Naive thymus-derived CD8-positive, alpha-beta T cell (primary cell): ENCODE measurements at regions not wholly inside any gene's neighbourhood (a gene's known extent, or its start where the extent isn't known, plus 50 kb on each side); places are given as distances from the start of the nearest gene placed in this dataset.

Experiments
- ATAC-seq, 2 donors: fragments of 150-1000 bp; cut with Tn5 transposase in 1 of 2; sonication (Bioruptor Pico), chemical (Tn5 transposase) in 1 of 2; 1 replicate in 1 of 2; 2 replicates in 1 of 2; pipeline ENCODE4 v1.10.0; 2021; ENCODE audit warnings: mild to moderate bottlenecking in 2 of 2, moderate library complexity in 2 of 2
- POLR2A ChIA-PET: fragments of 350-600 bp; sonication (Branson Sonifier 250); formaldehyde crosslinking; loops from one replicate; lab custom pipeline; 2021; ENCODE audit warnings: antibody characterized with exemption; lab: Charles Lee
- DNase-seq, 10 donors: peaks; one replicate each; pipeline versions ENCODE4 v3.0.0 to v3.0.0-alpha.2; 2020 to 2022
- H3K27ac Mint-ChIP-seq, 10 donors: one replicate each; pipeline ENCODE4 v1.8.0; 2020 to 2022; ENCODE audit warnings: mild to moderate bottlenecking in 10 of 10, mixed read lengths in 10 of 10, moderate library complexity in 4 of 10, inconsistent platforms in 1 of 10
- H3K27me3 Mint-ChIP-seq, 5 donors: one replicate each; pipeline ENCODE4 v1.8.0; 2021 to 2022; ENCODE audit warnings: mixed read lengths in 5 of 5
- H3K36me3 Mint-ChIP-seq, 3 donors: one replicate each; pipeline ENCODE4 v1.8.0; 2020 to 2022; ENCODE audit warnings: mixed read lengths in 3 of 3, mild to moderate bottlenecking in 2 of 3, inconsistent platforms in 1 of 3
- H3K4me1 Mint-ChIP-seq, 4 donors: one replicate each; pipeline ENCODE4 v1.8.0; 2021 to 2022; ENCODE audit warnings: mixed read lengths in 4 of 4
- H3K4me3 Mint-ChIP-seq, 10 donors: one replicate each; pipeline ENCODE4 v1.8.0; 2020 to 2022; ENCODE audit warnings: mild to moderate bottlenecking in 10 of 10, mixed read lengths in 10 of 10, moderate library complexity in 6 of 10, inconsistent platforms in 1 of 10
- H3K9me3 Mint-ChIP-seq, 9 donors: one replicate each; pipeline ENCODE4 v1.8.0; 2020 to 2022; ENCODE audit warnings: mixed read lengths in 9 of 9, mild to moderate bottlenecking in 3 of 9, inconsistent platforms in 1 of 9, moderate library complexity in 1 of 9

GRCh38 chr10:29202386-29202940, 86.4 kb upstream of the LYZL1 start:
- no peak for ATAC-seq
- Mint-ChIP-seq H3K4me3 (no peak overlapping the region), H3K9me3 (no peaks in the 10 kb centered on the region), H3K4me1 (peaks cover 0 to 1% (median 0%) of the 10 kb centered on the region in 4 donors), H3K27ac (no peak overlapping the region), H3K27me3 (peaks cover 5 to 44% (median 15%) of the 10 kb centered on the region in 5 donors), H3K36me3 (no peaks in the 10 kb centered on the region)
- DNase-seq, result no peak
- POLR2A ChIA-PET, result no interaction called here

DNA sequence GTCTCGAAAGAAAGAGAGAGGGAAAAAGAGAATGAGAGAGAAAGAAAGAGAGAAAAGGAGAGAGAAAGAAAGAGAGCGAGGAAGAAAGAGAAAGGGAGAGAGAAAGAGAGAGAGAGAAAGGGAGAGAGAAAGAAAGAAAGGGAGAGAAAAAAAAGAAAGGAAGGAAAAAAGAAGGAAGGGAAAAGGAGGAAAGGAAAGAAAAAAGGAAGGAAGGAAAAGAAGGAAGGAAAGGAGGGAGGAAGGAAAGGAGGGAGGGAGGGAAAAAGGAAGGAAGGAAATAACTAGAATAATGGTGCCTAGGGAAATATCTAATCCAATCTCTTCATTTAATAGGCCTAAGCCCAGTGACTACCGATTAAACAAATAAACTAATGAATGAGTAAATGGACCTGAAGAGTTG, 85.4 kb upstream of the LYZL1 start:
- Mint-ChIP-seq H3K27ac (no peak overlapping the region), H3K4me1 (peaks cover 0 to 1% (median 0%) of the 10 kb centered on the region in 4 donors), H3K4me3 (no peak overlapping the region), H3K9me3 (peaks cover 0 to 2% (median 0%) of the 10 kb centered on the region in 9 donors), H3K27me3 (peaks cover 5 to 44% (median 15%) of the 10 kb centered on the region in 5 donors), H3K36me3 (no peaks in the 10 kb centered on the region)
- POLR2A ChIA-PET, result no interaction called here
- DNase-seq, result no peak
- ATAC-seq, result no peak

- peaks cover 0 to 6% (median 2%) of the 10 kb centered on the region in 9 donors for H3K9me3 Mint-ChIP-seq
- peaks cover 0 to 1% (median 0%) of the 10 kb centered on the region in 4 donors for H3K4me1 Mint-ChIP-seq
- peaks cover 3 to 42% (median 15%) of the 10 kb centered on the region in 5 donors for H3K27me3 Mint-ChIP-seq
- ATAC-seq, result no peak
- no peak overlapping the region for H3K4me3 Mint-ChIP-seq
- H3K36me3 Mint-ChIP-seq, result no peaks in the 10 kb centered on the region
- H3K27ac Mint-ChIP-seq, result no peak overlapping the region
- DNase-seq, result no peak
- POLR2A ChIA-PET, result no interaction called here
Measured at GRCh38 chr10:29204070-29204800, 84.6 kb upstream of the LYZL1 start.

DNA sequence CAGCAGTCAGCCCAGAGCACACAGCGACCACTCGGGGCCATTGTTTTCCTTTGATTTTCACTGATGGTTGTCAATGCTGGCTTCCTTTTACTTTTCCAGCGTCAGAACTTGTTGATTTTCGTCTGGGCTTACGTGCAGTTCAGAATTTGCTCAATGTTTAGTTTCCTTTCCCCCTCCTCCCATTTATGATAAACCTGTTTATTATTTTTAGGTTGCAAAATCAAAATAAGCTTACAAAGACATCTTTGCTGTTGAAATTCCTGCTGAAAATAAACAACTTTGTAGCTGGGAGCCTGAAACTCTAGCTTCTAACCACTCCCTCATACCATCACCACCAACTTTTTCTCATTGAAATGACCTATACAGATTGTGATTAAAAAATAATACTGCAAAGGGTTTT, 83.1 kb upstream of the LYZL1 start:
- Mint-ChIP-seq H3K27ac (no peak overlapping the region), H3K36me3 (peaks cover 0 to 9% (median 0%) of the 10 kb centered on the region in 3 donors), H3K9me3 (peaks cover 0 to 16% (median 6%) of the 10 kb centered on the region in 9 donors), H3K4me3 (no peak overlapping the region), H3K4me1 (no peaks in the 10 kb centered on the region), H3K27me3 (peaks cover 3 to 41% (median 15%) of the 10 kb centered on the region in 5 donors)
- ATAC-seq, result no peak
- POLR2A ChIA-PET, result no interaction called here
- no peak for DNase-seq

GRCh38 chr10:29208845-29209244, 80.0 kb upstream of the LYZL1 start:
- H3K36me3 Mint-ChIP-seq, result peaks cover 0 to 9% (median 0%) of the 10 kb centered on the region in 3 donors
- H3K9me3 Mint-ChIP-seq, result peaks cover 0 to 16% (median 7%) of the 10 kb centered on the region in 9 donors
- DNase-seq (no peak), ATAC-seq (no peak)
- H3K27ac Mint-ChIP-seq, result no peak overlapping the region
- H3K4me1 Mint-ChIP-seq, result no peaks in the 10 kb centered on the region
- peaks cover 0 to 18% (median 9%) of the 10 kb centered on the region in 5 donors for H3K27me3 Mint-ChIP-seq
- no peak overlapping the region for H3K4me3 Mint-ChIP-seq
- POLR2A ChIA-PET, result no interaction called here

DNA sequence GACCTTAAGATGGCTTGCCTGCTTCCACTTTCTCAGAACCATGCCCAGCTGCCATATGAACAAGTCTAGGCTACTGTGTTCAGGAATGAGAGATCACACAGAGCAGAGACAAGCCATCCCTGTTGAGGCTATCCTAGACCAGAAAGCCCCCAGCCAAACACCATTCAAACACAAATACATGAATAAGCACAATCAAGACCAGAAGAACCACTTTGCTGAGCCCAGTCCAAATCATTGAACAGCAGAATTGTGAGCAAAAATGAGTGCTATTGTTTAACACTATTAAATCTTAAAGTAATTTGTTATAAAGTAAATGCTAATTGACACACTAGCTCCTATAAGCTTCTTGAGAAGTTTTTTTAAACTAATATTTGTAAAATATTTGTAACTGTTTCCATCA, 79.0 kb upstream of the LYZL1 start:
- no peak for DNase-seq
- Mint-ChIP-seq H3K36me3 (peaks cover 0 to 9% (median 0%) of the 10 kb centered on the region in 3 donors), H3K4me3 (no peak overlapping the region), H3K27ac (no peak overlapping the region), H3K27me3 (peaks cover 0 to 18% (median 8%) of the 10 kb centered on the region in 5 donors), H3K9me3 (peaks cover 0 to 16% (median 7%) of the 10 kb centered on the region in 9 donors), H3K4me1 (no peaks in the 10 kb centered on the region)
- ATAC-seq, result no peak
- POLR2A ChIA-PET, result no interaction called here

DNA sequence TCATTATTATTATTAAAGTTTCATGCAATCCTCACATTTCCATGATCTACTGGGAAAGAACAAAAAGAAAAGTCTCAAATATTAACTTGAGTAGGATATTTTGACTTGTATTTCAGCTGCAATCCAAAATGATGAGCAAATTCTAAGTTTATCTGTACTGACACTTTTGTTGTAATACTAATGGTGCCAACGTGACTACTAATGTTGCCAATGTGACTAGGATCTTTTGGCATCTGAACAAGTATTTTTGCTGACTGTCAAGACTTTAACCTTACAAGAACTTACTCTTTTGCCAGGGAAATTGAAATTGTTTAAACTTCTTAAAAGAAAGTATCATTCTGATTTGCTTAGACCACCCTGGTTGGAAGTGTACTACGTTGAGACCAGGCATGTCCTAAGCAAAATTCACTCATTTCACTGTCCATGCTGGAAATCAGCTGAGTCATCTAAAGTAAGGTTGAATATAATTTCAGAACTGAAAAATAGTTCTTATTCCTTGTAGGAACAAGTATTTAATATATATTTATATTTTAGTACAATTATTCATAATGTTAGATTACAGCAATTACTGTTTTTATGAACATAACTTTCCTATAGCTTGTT, 78.5 kb upstream of the LYZL1 start:
- POLR2A ChIA-PET, result no interaction called here
- Mint-ChIP-seq H3K4me1 (no peaks in the 10 kb centered on the region), H3K9me3 (peaks cover 0 to 16% (median 7%) of the 10 kb centered on the region in 9 donors), H3K27me3 (peaks cover 0 to 15% (median 9%) of the 10 kb centered on the region in 5 donors), H3K4me3 (no peak overlapping the region), H3K36me3 (peaks cover 0 to 9% (median 0%) of the 10 kb centered on the region in 3 donors), H3K27ac (no peak overlapping the region)
- ATAC-seq (no peak), DNase-seq (no peak)

DNA sequence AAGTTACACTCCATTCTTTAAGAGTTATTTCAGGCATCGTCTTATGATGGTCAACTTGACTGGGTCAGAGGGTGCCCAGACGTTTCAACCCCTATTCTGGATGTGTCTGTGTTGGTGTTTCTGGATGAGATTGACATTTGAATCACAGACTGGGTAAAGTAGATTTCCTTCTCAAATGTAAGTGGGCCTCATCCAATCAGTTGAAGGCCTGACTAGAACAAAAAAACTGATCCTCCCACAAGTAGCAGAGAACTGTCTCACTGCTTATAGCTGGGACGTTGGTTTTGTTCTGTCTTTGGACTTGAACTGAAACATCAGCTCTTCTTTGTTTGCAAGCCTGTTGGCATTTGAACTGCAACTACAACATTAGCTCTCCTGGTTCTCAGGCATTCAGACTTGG, 76.3 kb upstream of the LYZL1 start:
- POLR2A ChIA-PET, result no interaction called here
- DNase-seq, result no peak
- H3K27me3 Mint-ChIP-seq, result peaks cover 0 to 7% (median 0%) of the 10 kb centered on the region in 5 donors

GRCh38 chr10:29214551-29214950, 74.3 kb upstream of the LYZL1 start:
- Mint-ChIP-seq H3K27me3 (peaks cover 0 to 7% (median 0%) of the 10 kb centered on the region in 5 donors), H3K9me3 (peaks cover 0 to 8% (median 5%) of the 10 kb centered on the region in 9 donors), H3K27ac (no peak overlapping the region), H3K4me3 (no peak overlapping the region), H3K36me3 (peaks cover 0 to 8% (median 0%) of the 10 kb centered on the region in 3 donors), H3K4me1 (no peaks in the 10 kb centered on the region)
- DNase-seq (no peak), ATAC-seq (no peak)
- POLR2A ChIA-PET, result no interaction called here

More for the DNA sequence above, 76.3 kb upstream of the LYZL1 start:
- H3K4me1 Mint-ChIP-seq, result no peaks in the 10 kb centered on the region
- ATAC-seq, result no peak
- H3K27ac Mint-ChIP-seq, result no peak overlapping the region
- H3K4me3 Mint-ChIP-seq, result no peak overlapping the region
- peaks cover 0 to 9% (median 0%) of the 10 kb centered on the region in 3 donors for H3K36me3 Mint-ChIP-seq
- peaks cover 0 to 16% (median 7%) of the 10 kb centered on the region in 9 donors for H3K9me3 Mint-ChIP-seq

DNA sequence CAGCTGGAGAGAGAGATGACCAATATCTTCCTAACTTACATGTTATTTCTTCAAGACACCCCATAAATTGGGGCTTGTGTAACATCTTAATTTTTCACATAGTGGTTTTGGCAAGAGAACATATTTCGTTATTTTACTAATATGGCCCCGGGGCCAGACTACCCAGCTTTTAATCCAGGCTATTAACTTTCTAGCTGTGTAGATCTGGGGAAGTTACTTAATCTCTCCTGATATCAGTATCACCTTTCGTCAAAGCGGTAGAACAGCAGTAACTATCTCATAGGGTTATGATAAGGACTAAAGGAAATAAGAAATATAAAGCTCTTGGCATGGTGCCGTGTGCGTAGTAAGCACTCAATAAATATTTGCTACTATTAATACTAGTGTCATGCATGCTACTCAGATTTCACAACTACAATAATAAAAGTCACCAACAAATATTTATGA, 71.6 kb upstream of the LYZL1 start:
- POLR2A ChIA-PET, result no interaction called here
- no peaks in the 10 kb centered on the region for H3K4me1 Mint-ChIP-seq
- ATAC-seq, result no peak
- H3K9me3 Mint-ChIP-seq, result peaks cover 0 to 5% (median 0%) of the 10 kb centered on the region in 9 donors
- DNase-seq, result no peak
- peaks cover 3 to 19% (median 5%) of the 10 kb centered on the region in 5 donors for H3K27me3 Mint-ChIP-seq
- no peak overlapping the region for H3K4me3 Mint-ChIP-seq
- H3K36me3 Mint-ChIP-seq, result no peaks in the 10 kb centered on the region
- H3K27ac Mint-ChIP-seq, result no peak overlapping the region

DNA sequence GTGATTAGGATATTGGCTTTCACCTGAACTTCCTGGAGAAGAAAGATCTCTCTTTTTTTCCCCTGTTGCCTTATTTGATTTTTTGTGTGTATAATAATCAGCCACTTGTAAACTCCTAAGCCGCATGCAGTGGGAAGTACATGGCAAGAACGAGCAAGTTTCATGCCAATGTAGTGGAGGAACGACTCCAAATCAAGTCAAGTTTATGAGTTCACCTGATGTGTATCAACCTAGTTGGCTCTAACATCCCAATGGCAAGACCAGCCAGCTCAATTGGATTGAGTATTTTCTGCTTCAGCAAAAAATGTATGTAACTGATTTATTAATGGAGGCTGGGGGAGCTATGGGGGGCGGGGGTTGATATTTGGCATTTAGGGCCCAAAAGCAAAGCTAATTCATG, 65.5 kb upstream of the LYZL1 start:
- Mint-ChIP-seq H3K27me3 (peaks cover 6 to 29% (median 13%) of the 10 kb centered on the region in 5 donors), H3K36me3 (no peaks in the 10 kb centered on the region), H3K9me3 (peaks cover 0 to 2% (median 0%) of the 10 kb centered on the region in 9 donors), H3K4me1 (no peaks in the 10 kb centered on the region), H3K27ac (no peak overlapping the region), H3K4me3 (no peak overlapping the region)
- ATAC-seq, result no peak
- DNase-seq, result no peak
- POLR2A ChIA-PET, result no interaction called here

GRCh38 chr10:29224631-29225030, 64.2 kb upstream of the LYZL1 start:
- no peaks in the 10 kb centered on the region for H3K36me3 Mint-ChIP-seq
- peaks cover 0 to 3% (median 0%) of the 10 kb centered on the region in 9 donors for H3K9me3 Mint-ChIP-seq
- H3K27me3 Mint-ChIP-seq, result peaks cover 6 to 32% (median 13%) of the 10 kb centered on the region in 5 donors
- H3K4me3 Mint-ChIP-seq, result no peak overlapping the region
- POLR2A ChIA-PET, result no interaction called here
- no peaks in the 10 kb centered on the region for H3K4me1 Mint-ChIP-seq
- no peak for DNase-seq
- no peak for ATAC-seq
- no peak overlapping the region for H3K27ac Mint-ChIP-seq

GRCh38 chr10:29227201-29227600, 61.7 kb upstream of the LYZL1 start:
- Mint-ChIP-seq H3K36me3 (no peaks in the 10 kb centered on the region), H3K27me3 (peaks cover 6 to 40% (median 25%) of the 10 kb centered on the region in 5 donors), H3K4me3 (peak overlapping the region in 1 of 10 donors; percentile 21), H3K27ac (no peak overlapping the region), H3K4me1 (no peaks in the 10 kb centered on the region), H3K9me3 (peaks cover 0 to 3% (median 0%) of the 10 kb centered on the region in 9 donors)
- DNase-seq, result no peak
- POLR2A ChIA-PET, result no interaction called here
- ATAC-seq, result no peak
